ENCODE measurements at regions not wholly inside any gene's neighbourhood (a gene's known extent, or its start where the extent isn't known, plus 50 kb on each side); places are given as distances from the start of the nearest gene placed in this dataset.

GRCh38 chr5:172569861-172570558, 71.1 kb upstream of the NEURL1B start (continued):
- no peak for TF ChIP-seq CSRNP3 (CRISPR knock-in tag; IDR thresholded peaks at IDR 0.05)
- TF ChIP-seq ZC3H10 (CRISPR knock-in tag; IDR thresholded peaks at IDR 0.05), result no peak
- TF ChIP-seq TCF4 (CRISPR knock-in tag; IDR thresholded peaks at IDR 0.05; ENCODE audit: borderline replicate concordance), result no peak
- TF ChIP-seq CREB5 (CRISPR knock-in tag; IDR thresholded peaks at IDR 0.05; ENCODE audit: low read depth), result no peak
- no peak for TF ChIP-seq OSR1 (CRISPR knock-in tag; IDR thresholded peaks at IDR 0.05)

GRCh38 chr5:172568308-172568910, 72.7 kb upstream of the NEURL1B start:
- ATAC-seq, result no peak
- no peak for TF ChIP-seq TCF4 (CRISPR knock-in tag; IDR thresholded peaks at IDR 0.05; ENCODE audit: borderline replicate concordance)
- no peak for TF ChIP-seq ZNF8 (CRISPR knock-in tag; IDR thresholded peaks at IDR 0.05)
- no peak for TF ChIP-seq ZNF70 (CRISPR knock-in tag; IDR thresholded peaks at IDR 0.05)
- TF ChIP-seq TOX (CRISPR knock-in tag; IDR thresholded peaks at IDR 0.05; ENCODE audit: borderline replicate concordance), result no peak
- TF ChIP-seq CSDC2 (CRISPR knock-in tag; IDR thresholded peaks at IDR 0.05), result no peak
- no peak for TF ChIP-seq PPARA (CRISPR knock-in tag; IDR thresholded peaks at IDR 0.05; ENCODE audit: borderline replicate concordance)
- TF ChIP-seq PATZ1 (CRISPR knock-in tag; IDR thresholded peaks at IDR 0.05; ENCODE audit: borderline replicate concordance), result no peak
- no peak for TF ChIP-seq ZFP30 (CRISPR knock-in tag; IDR thresholded peaks at IDR 0.05)
- no peak for TF ChIP-seq SNAI2 (CRISPR knock-in tag; IDR thresholded peaks at IDR 0.05)
- no peak for TF ChIP-seq POU6F1 (CRISPR knock-in tag; IDR thresholded peaks at IDR 0.05; ENCODE audit: borderline replicate concordance, low read depth)
- TF ChIP-seq ZFP3 (CRISPR knock-in tag; IDR thresholded peaks at IDR 0.05), result no peak
- no peak for TF ChIP-seq BACH2 (CRISPR knock-in tag; IDR thresholded peaks at IDR 0.05; ENCODE audit: borderline replicate concordance)
- no peak for TF ChIP-seq ZC3H10 (CRISPR knock-in tag; IDR thresholded peaks at IDR 0.05)
- no peak for TF ChIP-seq GLIS3 (CRISPR knock-in tag; IDR thresholded peaks at IDR 0.05)
- TF ChIP-seq ZNF565 (CRISPR knock-in tag; conservative IDR thresholded peaks at IDR 0.05; ENCODE audit: low read depth), result no peak
- TF ChIP-seq OSR1 (CRISPR knock-in tag; IDR thresholded peaks at IDR 0.05), result no peak
- no peak for TF ChIP-seq TSHZ2 (CRISPR knock-in tag; IDR thresholded peaks at IDR 0.05)
- no peak for TF ChIP-seq ESRRG (CRISPR knock-in tag; IDR thresholded peaks at IDR 0.05)
- TF ChIP-seq ISL1 (CRISPR knock-in tag; IDR thresholded peaks at IDR 0.05), result no peak
- TF ChIP-seq RARB (CRISPR knock-in tag; IDR thresholded peaks at IDR 0.05), result no peak

Measured in SK-N-SH treated with all-trans-retinoic acid at 6 μM for 48 hours (cell line).